Adrenal gland (tissue), 5 donors: ENCODE measurements at regions not wholly inside any gene's neighbourhood (a gene's known extent, or its start where the extent isn't known, plus 50 kb on each side); places are given as distances from the start of the nearest gene placed in this dataset.

Experiments
- POLR2A ChIP-seq, 2 donors: fragments of 450-650 bp; IDR thresholded peaks; one replicate each; pipeline ENCODE4 v1.6.1; 2017; ENCODE audit warnings: antibody characterized with exemption in 2 of 2, mild to moderate bottlenecking in 2 of 2, moderate library complexity in 1 of 2
- TF ChIP-seq, protein P1 (sequence below), 6 experiments: fragments of 450-650 bp in 4 of 6; fragments of 200-600 bp in 2 of 6; sonication (generic) in 1 of 6; IDR thresholded peaks; 1 replicate in 5 of 6; 2 replicates in 1 of 6; pipeline versions ENCODE4 v1.5.1 to v1.8.0; 2016 to 2021; ENCODE audit warnings: antibody characterized with exemption in 6 of 6, mild to moderate bottlenecking in 2 of 6, moderate library complexity in 1 of 6
- donor health status: DM: no; HTN: no; CAD: no.

GRCh38 chr16:86727131-86727530 lies 148.8 kb downstream of the FOXL1 start:
- TF ChIP-seq POLR2A (IDR thresholded peaks at IDR 0.05): no peak
- TF ChIP-seq, protein P1, sequence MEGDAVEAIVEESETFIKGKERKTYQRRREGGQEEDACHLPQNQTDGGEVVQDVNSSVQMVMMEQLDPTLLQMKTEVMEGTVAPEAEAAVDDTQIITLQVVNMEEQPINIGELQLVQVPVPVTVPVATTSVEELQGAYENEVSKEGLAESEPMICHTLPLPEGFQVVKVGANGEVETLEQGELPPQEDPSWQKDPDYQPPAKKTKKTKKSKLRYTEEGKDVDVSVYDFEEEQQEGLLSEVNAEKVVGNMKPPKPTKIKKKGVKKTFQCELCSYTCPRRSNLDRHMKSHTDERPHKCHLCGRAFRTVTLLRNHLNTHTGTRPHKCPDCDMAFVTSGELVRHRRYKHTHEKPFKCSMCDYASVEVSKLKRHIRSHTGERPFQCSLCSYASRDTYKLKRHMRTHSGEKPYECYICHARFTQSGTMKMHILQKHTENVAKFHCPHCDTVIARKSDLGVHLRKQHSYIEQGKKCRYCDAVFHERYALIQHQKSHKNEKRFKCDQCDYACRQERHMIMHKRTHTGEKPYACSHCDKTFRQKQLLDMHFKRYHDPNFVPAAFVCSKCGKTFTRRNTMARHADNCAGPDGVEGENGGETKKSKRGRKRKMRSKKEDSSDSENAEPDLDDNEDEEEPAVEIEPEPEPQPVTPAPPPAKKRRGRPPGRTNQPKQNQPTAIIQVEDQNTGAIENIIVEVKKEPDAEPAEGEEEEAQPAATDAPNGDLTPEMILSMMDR (IDR thresholded peaks at IDR 0.05): no peak
